Activated naive CD4-positive, alpha-beta T cell treated with anti-CD3 and anti-CD28 coated beads, Interleukin-2, amount 10 ng/mL, durations not matched to agents 7 days and 5 days (primary cell): ENCODE measurements at regions not wholly inside any gene's neighbourhood (a gene's known extent, or its start where the extent isn't known, plus 50 kb on each side); places are given as distances from the start of the nearest gene placed in this dataset.
"Not testable (repeated sequence)": the region's sequence is repeated elsewhere in the genome, so short reads cannot be mapped to it uniquely, and the experiment has no call there.

Experiments used
- CTCF ChIA-PET: fragments of 350-600 bp; sonication (Branson Sonifier 250); formaldehyde crosslinking; loops from one replicate; lab custom pipeline; 2021; ENCODE audit warnings: antibody characterized with exemption; lab: Charles Lee
- DNase-seq: peaks from one replicate; pipeline ENCODE4 v3.0.0-alpha.2; 2020
- H3K27ac Mint-ChIP-seq: one replicate; pipeline ENCODE4 v1.8.0; 2021; ENCODE audit warnings: mild to moderate bottlenecking, moderate library complexity, mixed read lengths
- H3K27me3 Mint-ChIP-seq: one replicate; pipeline ENCODE4 v1.8.0; 2021; ENCODE audit warnings: mild to moderate bottlenecking, mixed read lengths
- H3K36me3 Mint-ChIP-seq: one replicate; pipeline ENCODE4 v1.8.0; 2021; ENCODE audit warnings: mixed read lengths
- H3K4me1 Mint-ChIP-seq: one replicate; pipeline ENCODE4 v1.8.0; 2021; ENCODE audit warnings: mixed read lengths
- H3K4me3 Mint-ChIP-seq: one replicate; pipeline ENCODE4 v1.8.0; 2021; ENCODE audit warnings: mild to moderate bottlenecking, moderate library complexity, mixed read lengths
- H3K9me3 Mint-ChIP-seq: one replicate; pipeline ENCODE4 v1.8.0; 2021; ENCODE audit warnings: mixed read lengths

GRCh38 chr2:60351802-60352201, 201.7 kb downstream of the BCL11A start:
- H3K9me3 Mint-ChIP-seq = no peaks in the 10 kb centered on the region
- peaks cover 14% of the 10 kb centered on the region for H3K27me3 Mint-ChIP-seq
- H3K27ac Mint-ChIP-seq = no peak overlapping the region
- DNase-seq = no peak
- H3K4me3 Mint-ChIP-seq = no peak overlapping the region
- H3K36me3 Mint-ChIP-seq = no peaks in the 10 kb centered on the region
- CTCF ChIA-PET = no interaction called here
- peaks cover 13% of the 10 kb centered on the region for H3K4me1 Mint-ChIP-seq

DNA sequence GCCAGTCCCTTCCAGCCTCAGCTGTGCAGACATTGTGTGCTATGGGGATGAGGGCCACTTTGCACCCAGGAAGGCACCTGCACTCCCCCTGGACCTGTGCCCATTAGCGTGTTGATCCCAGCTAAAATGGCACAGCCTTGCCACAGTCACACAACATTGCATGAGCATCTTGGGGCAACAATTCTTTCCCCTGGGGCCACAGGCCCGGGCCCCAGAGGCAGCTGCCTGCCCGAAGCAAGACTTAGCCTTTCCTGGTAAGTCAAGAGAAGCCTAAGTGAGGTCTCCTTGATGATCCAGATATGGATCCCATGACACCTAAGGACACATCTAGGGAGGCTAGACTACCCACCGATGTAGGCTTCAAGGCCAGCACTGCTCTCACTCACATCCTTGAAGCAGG, 202.1 kb downstream of the BCL11A start:
- Mint-ChIP-seq H3K27ac (no peak overlapping the region), H3K36me3 (no peaks in the 10 kb centered on the region), H3K4me3 (no peak overlapping the region), H3K27me3 (peaks cover 14% of the 10 kb centered on the region), H3K4me1 (peaks cover 10% of the 10 kb centered on the region), H3K9me3 (no peaks in the 10 kb centered on the region)
- CTCF ChIA-PET = no interaction called here
- DNase-seq = no peak

DNA sequence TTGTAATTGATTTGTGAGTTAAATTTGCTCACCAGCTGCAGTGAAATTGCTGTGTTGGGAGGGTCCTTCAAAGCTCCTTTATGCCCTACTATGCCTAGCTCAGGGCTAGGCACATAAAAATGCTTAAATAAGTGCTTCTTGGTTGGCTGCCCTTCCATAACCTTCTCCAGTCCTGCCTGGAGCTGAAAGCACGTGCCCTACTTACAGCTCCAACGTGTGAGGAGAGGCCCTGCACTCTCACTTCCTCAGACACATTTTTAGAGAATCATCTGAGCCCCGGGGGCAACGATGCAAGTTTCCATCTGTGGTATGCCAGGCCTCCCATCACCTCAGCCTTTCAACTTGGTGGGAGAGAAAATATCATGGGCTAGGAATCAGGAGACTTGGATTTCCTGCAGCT, 202.7 kb downstream of the BCL11A start:
- DNase-seq = no peak
- peaks cover 14% of the 10 kb centered on the region for H3K27me3 Mint-ChIP-seq
- H3K9me3 Mint-ChIP-seq = no peaks in the 10 kb centered on the region
- no peaks in the 10 kb centered on the region for H3K36me3 Mint-ChIP-seq
- CTCF ChIA-PET = no interaction called here
- H3K27ac Mint-ChIP-seq = no peak overlapping the region
- H3K4me1 Mint-ChIP-seq = peaks cover 5% of the 10 kb centered on the region
- no peak overlapping the region for H3K4me3 Mint-ChIP-seq

GRCh38 chr2:60347781-60348180, 205.7 kb downstream of the BCL11A start:
- Mint-ChIP-seq H3K27me3 (peaks cover 15% of the 10 kb centered on the region), H3K27ac (no peak overlapping the region), H3K36me3 (no peaks in the 10 kb centered on the region), H3K4me1 (no peaks in the 10 kb centered on the region), H3K4me3 (no peak overlapping the region), H3K9me3 (no peaks in the 10 kb centered on the region)
- CTCF ChIA-PET = no interaction called here
- no peak for DNase-seq

GRCh38 chr2:60342491-60342890, 211.0 kb downstream of the BCL11A start:
- H3K36me3 Mint-ChIP-seq, H3K27me3 Mint-ChIP-seq, H3K4me1 Mint-ChIP-seq, DNase-seq, H3K27ac Mint-ChIP-seq, H3K9me3 Mint-ChIP-seq, CTCF ChIA-PET, H3K4me3 Mint-ChIP-seq: not testable (repeated sequence)

DNA sequence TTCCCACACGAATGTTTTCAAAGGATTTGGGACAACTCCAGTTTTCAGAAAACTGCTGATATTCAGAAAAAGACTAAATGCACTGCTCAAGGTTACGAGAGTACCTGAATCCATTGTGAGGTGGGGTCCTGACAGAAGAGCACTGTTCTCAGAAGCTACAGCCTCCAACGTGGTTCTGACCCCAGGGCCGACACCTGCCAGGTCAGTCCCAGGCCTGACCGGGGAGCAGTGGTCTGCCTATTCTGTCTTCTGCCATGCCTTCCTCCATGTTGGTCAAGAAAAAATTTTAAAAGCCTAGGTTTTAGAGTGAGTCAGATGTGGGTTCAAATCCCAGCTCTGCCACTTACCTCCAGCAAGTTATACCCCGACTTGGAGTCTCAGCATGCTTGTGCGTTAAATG, 212.3 kb downstream of the BCL11A start:
- CTCF ChIA-PET = no interaction called here
- H3K27ac Mint-ChIP-seq = no peak overlapping the region

GRCh38 chr2:60339286-60339685, 214.2 kb downstream of the BCL11A start:
- Mint-ChIP-seq H3K9me3 (no peaks in the 10 kb centered on the region), H3K27ac (no peak overlapping the region), H3K36me3 (no peaks in the 10 kb centered on the region), H3K27me3 (peaks cover 5% of the 10 kb centered on the region), H3K4me3 (no peak overlapping the region), H3K4me1 (no peaks in the 10 kb centered on the region)
- no peak for DNase-seq
- CTCF ChIA-PET = no interaction called here

More for the DNA sequence above, 212.3 kb downstream of the BCL11A start:
- no peak for DNase-seq
- Mint-ChIP-seq H3K27me3 (peaks cover 5% of the 10 kb centered on the region), H3K4me3 (no peak overlapping the region), H3K9me3 (no peaks in the 10 kb centered on the region), H3K4me1 (no peaks in the 10 kb centered on the region), H3K36me3 (no peaks in the 10 kb centered on the region)

DNA sequence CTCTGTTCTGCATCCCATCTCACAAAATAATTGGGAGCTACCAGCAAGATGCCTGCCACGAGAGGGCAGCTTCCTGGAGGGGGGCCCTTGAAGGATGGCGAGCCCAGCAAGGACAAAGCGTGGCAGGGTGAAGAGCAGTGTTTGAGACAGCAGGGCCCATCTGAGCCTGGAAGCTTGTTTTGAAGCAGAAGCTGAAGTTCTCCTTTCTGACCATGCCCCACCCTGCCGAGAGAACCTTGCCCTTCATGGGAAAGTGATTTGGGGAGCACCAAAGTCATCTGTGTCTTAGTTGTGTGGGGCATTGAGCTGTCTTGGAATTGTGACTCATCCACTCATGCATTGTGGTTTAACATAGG, 216.3 kb downstream of the BCL11A start:
- DNase-seq = no peak
- Mint-ChIP-seq H3K27me3 (no peaks in the 10 kb centered on the region), H3K9me3 (no peaks in the 10 kb centered on the region), H3K36me3 (no peaks in the 10 kb centered on the region), H3K27ac (no peak overlapping the region), H3K4me3 (no peak overlapping the region), H3K4me1 (no peaks in the 10 kb centered on the region)
- CTCF ChIA-PET = no interaction called here

DNA sequence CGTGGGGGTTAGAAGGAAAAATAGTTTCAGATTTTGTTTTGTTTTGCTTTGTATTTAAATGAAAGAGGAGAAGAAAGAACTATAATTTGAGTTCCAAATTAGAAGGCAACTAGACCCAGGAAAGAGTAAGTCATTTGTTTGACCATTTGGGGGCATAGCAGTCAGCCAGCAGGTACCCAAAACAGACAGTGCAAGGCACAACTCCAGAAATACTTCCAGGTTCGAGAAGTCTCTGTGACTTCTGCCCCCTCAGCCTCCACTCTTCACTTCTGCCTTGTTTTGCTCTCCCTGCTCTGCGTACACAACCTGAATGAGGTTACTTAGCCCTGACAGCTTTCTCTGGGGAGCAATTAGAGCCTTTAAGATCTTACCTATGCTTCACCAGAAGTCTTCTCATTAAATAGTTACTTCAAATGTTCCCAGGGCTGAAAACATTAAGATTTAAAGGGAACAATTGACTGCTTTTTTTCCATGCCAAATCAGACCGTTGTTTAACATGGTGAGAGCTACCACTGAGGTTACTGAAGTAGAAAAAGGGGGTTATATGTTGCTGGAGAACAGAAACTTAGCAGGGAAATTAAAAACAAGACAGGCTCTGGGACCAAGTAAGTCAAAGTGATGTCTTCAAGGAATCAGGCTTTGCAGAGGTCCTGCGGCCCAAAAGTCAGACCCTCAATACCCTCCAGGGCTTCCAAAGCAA, 216.9 kb downstream of the BCL11A start:
- no peaks in the 10 kb centered on the region for H3K4me1 Mint-ChIP-seq
- no peaks in the 10 kb centered on the region for H3K27me3 Mint-ChIP-seq

GRCh38 chr2:60335533-60336237, 217.8 kb downstream of the BCL11A start:
- no peak for DNase-seq
- Mint-ChIP-seq H3K27me3 (no peaks in the 10 kb centered on the region), H3K27ac (no peak overlapping the region), H3K9me3 (no peaks in the 10 kb centered on the region), H3K4me3 (no peak overlapping the region), H3K4me1 (no peaks in the 10 kb centered on the region), H3K36me3 (no peaks in the 10 kb centered on the region)
- CTCF ChIA-PET = no interaction called here

More for the DNA sequence above, 216.9 kb downstream of the BCL11A start:
- CTCF ChIA-PET = no interaction called here
- Mint-ChIP-seq H3K27ac (no peak overlapping the region), H3K4me3 (no peak overlapping the region), H3K36me3 (no peaks in the 10 kb centered on the region), H3K9me3 (no peaks in the 10 kb centered on the region)
- no peak for DNase-seq

GRCh38 chr2:60334610-60335009, 218.8 kb downstream of the BCL11A start:
- CTCF ChIA-PET = no interaction called here
- Mint-ChIP-seq H3K4me3 (no peak overlapping the region), H3K9me3 (no peaks in the 10 kb centered on the region), H3K4me1 (no peaks in the 10 kb centered on the region), H3K27me3 (no peaks in the 10 kb centered on the region), H3K36me3 (no peaks in the 10 kb centered on the region), H3K27ac (no peak overlapping the region)
- DNase-seq = no peak

GRCh38 chr2:60333264-60333663, 220.2 kb downstream of the BCL11A start:
- Mint-ChIP-seq H3K27me3 (peaks cover 2% of the 10 kb centered on the region), H3K4me1 (no peaks in the 10 kb centered on the region), H3K9me3 (no peaks in the 10 kb centered on the region), H3K27ac (no peak overlapping the region), H3K4me3 (no peak overlapping the region), H3K36me3 (no peaks in the 10 kb centered on the region)
- CTCF ChIA-PET = no interaction called here
- no peak for DNase-seq

DNA sequence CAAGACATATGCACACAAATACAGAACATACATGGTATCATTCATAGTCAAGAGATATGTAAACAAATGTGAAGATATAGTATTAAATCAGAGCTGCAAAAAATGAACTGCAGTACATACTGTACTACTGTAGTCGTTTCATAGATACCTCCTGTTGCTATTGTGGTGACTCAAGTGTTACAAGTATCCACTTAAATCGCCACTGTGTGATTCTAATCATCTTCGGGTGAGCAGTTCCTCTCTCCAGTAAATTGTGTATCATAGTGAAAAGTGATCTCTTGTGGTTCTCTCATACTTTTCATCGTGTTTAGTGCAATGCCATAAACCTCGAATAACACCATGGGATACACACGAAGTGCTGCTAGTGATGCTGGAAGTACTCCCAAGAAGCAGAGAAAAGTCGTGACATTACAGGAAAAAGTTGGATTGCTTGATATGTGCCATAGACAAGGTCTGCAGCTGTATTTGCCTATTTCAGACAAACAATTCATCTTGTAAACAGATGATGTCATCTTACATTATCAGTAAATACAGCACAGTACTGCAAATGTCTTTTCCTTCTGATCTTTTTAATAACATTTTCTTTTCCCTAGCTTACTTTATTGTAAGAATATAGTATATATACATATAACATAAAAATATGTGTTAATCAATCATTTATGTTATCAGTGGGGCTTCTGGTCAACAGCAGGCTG, 222.2 kb downstream of the BCL11A start:
- Mint-ChIP-seq H3K9me3 (no peaks in the 10 kb centered on the region), H3K36me3 (no peaks in the 10 kb centered on the region), H3K4me1 (no peaks in the 10 kb centered on the region), H3K4me3 (no peak overlapping the region), H3K27me3 (peaks cover 4% of the 10 kb centered on the region), H3K27ac (no peak overlapping the region)
- DNase-seq = no peak
- CTCF ChIA-PET = no interaction called here

DNA sequence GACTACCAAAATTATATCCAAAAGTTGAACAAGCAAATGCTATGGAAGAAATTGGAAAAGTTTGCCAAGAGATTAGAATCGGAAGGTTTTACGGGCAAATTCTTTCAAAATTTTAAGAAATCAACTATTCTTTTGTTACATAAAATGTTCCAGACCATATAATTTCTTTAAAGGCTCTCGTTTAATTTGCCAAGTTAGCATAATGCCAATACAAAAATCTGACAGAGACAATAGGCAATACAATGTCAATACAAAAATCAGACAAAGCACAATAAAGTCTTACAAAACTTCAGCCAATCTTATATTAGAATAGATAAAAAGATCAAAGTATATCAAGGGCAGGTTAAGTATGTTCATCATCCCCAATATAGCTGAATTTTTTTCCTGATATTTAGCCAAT, 224.2 kb downstream of the BCL11A start:
- Mint-ChIP-seq H3K4me1 (no peaks in the 10 kb centered on the region), H3K4me3 (no peak overlapping the region), H3K9me3 (no peaks in the 10 kb centered on the region), H3K27me3 (peaks cover 4% of the 10 kb centered on the region), H3K27ac (no peak overlapping the region), H3K36me3 (no peaks in the 10 kb centered on the region)
- CTCF ChIA-PET = no interaction called here
- DNase-seq = no peak

DNA sequence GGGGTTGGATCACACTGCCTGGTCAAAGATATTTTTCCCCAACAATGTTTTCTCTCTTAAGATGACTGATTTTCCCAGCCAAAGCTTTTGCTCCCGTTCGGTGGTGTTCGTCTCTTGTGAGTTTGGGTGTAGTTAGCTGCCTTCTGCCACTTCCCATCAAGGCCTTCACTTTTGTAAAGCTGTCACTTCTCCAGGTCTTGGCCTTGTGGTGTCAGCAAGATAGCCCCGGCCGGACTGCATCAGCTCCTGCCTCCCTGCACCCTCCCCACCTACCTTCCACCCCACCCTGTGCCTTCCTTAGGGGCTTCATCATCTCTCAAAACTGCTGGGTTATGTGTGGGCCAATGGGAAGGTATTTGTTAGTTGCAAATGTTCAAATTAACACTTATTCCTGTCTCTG, 228.9 kb downstream of the BCL11A start:
- no peak overlapping the region for H3K27ac Mint-ChIP-seq
- CTCF ChIA-PET = no interaction called here

More for the DNA sequence above, 228.9 kb downstream of the BCL11A start:
- no peaks in the 10 kb centered on the region for H3K4me1 Mint-ChIP-seq
- H3K36me3 Mint-ChIP-seq = no peaks in the 10 kb centered on the region
- H3K9me3 Mint-ChIP-seq = no peaks in the 10 kb centered on the region
- peaks cover 8% of the 10 kb centered on the region for H3K27me3 Mint-ChIP-seq
- no peak for DNase-seq
- no peak overlapping the region for H3K4me3 Mint-ChIP-seq
